Large intestine (tissue), 3 donors: ENCODE measurements at regions not wholly inside any gene's neighbourhood (a gene's known extent, or its start where the extent isn't known, plus 50 kb on each side); places are given as distances from the start of the nearest gene placed in this dataset.
"Not testable (repeated sequence)": the region's sequence is repeated elsewhere in the genome, so short reads cannot be mapped to it uniquely, and the experiment has no call there.

Experiments used
- DNase-seq, 2 donors: peaks; one replicate each; pipeline versions ENCODE4 v3.0.0 to v3.0.0-alpha.2; 2013
- H3K27ac ChIP-seq: one replicate; pipeline ENCODE4 v1.5.1; 2013; ENCODE audit warnings: low read length
- H3K27me3 ChIP-seq: 2 replicates; pipeline ENCODE4 v1.6.1; 2013; ENCODE audit warnings: low read length; ENCODE audit not compliant: control insufficient read depth, insufficient read depth
- H3K36me3 ChIP-seq: 2 replicates; pipeline ENCODE4 v1.6.1; 2013; ENCODE audit warnings: low read length; ENCODE audit not compliant: control insufficient read depth, insufficient read depth
- H3K4me1 ChIP-seq: one replicate; pipeline ENCODE4 v1.6.1; 2013; ENCODE audit warnings: low read length; ENCODE audit not compliant: control insufficient read depth, insufficient read depth
- H3K4me3 ChIP-seq: one replicate; pipeline ENCODE4 v1.5.1; 2013; ENCODE audit warnings: low read length
- H3K9me3 ChIP-seq: one replicate; pipeline ENCODE4 v1.6.1; 2013; ENCODE audit warnings: mild to moderate bottlenecking, low read depth, low read length, moderate library complexity; ENCODE audit not compliant: control insufficient read depth
- WGBS: methylation state at CpG from one replicate; pipeline ENCODE4 v1.1.5; 2013; ENCODE audit warnings: low lambda C conversion rate; ENCODE audit not compliant: insufficient coverage; 5-methylcytosine and 5-hydroxymethylcytosine counted together

DNA sequence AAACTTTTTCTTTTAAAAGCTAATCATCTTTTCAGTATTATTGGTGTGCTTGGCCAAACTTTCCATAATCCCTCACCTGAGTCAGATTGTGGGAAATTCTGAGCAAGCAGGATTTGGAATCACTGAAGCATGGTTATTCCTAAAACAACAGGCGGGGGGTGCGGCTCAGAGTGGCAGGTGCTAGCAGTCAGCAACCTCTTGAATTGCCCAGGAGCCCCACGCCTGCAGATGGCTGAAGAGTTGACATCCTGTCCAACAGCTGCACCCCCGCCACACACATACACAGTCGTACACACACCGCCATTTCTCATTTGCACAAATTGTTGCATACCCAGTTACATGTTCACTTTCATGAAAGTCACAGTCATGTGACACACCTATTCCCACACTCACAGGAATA is 96.6 kb downstream of the LHX2 start:
- no CpG with 5 or more reads among the region's 6 CpGs for WGBS
- H3K36me3 ChIP-seq, result no peaks in the 10 kb centered on the region
- H3K4me3 ChIP-seq, result no peak overlapping the region
- H3K4me1 ChIP-seq, result no peaks in the 10 kb centered on the region
- DNase-seq, result no peak
- peaks cover 5% of the 10 kb centered on the region for H3K27me3 ChIP-seq
- H3K27ac ChIP-seq, result no peak overlapping the region
- no peaks in the 10 kb centered on the region for H3K9me3 ChIP-seq

DNA sequence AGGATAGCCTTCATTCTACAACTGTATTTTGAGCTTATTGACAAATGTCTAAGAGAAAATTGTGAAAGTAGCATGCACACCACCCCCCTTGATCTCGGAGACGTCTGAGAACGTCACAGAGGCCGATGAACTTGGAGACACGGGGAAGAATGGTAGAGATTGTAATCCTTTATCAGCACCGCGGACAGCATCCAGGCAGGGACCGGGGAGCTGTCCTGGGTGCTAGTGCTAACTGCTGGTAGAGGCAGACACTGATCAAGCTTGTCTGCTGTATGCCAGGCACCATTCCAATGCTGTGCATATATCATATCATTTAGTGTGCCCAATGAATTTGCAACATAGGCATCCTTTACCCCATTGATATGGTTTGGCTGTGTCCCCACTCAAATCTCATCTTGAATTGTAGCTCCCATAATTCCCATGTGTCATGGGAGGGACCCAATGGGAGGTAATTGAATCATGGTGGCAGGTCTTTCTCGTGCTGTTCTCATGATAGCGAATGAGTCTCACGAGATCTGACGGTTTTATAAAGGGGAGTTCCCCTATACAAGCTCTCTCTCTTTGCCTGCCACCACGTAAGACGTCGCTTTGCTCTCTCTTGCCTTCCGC is 98.8 kb downstream of the LHX2 start:
- no peak overlapping the region for H3K4me3 ChIP-seq
- WGBS, result no CpG with 5 or more reads among the region's 16 CpGs
- H3K9me3 ChIP-seq, result no peaks in the 10 kb centered on the region
- H3K4me1 ChIP-seq, result no peaks in the 10 kb centered on the region
- no peak overlapping the region for H3K27ac ChIP-seq
- H3K36me3 ChIP-seq, result no peaks in the 10 kb centered on the region
- H3K27me3 ChIP-seq, result peaks cover 2% of the 10 kb centered on the region
- peak; percentile 40 to 53 for DNase-seq

DNA sequence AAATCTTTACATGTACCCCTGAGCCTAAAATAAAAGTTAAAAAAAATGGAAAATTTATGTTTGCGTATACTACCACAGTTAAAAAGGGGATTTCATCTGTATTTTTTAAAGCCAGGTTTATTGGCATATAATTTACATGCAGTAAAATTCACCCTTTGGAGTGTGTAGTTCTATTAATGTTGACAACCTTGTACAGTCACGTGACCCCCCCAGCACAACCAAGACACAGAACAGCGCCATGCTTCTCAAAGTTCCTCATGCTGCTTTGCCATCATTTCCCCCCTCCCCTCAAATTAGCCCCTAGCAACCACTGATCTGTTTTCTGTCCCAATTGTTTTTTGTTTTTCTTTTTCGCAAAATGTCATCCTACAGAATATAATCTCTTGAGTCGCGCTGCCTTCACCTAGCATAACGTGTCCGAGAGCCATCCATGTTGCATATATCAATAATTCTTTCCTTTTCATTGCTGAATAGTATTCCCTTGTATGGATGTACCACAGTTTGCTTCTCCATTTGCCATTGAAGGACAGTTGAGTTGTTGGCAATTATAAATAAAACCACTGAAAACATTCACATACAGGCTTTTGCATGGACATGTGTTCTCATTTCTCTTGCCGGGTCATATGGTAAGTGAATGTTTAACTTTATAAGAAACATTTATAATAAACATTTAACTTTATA is 105.3 kb downstream of the LHX2 start:
- peaks cover 4% of the 10 kb centered on the region for H3K9me3 ChIP-seq
- no peak for DNase-seq
- H3K4me1 ChIP-seq, result no peaks in the 10 kb centered on the region
- H3K27ac ChIP-seq, result no peak overlapping the region
- WGBS, result 81% methylated on average over 7 of the region's 9 CpGs
- H3K36me3 ChIP-seq, result no peaks in the 10 kb centered on the region
- H3K4me3 ChIP-seq, result no peak overlapping the region
- H3K27me3 ChIP-seq, result peaks cover 2% of the 10 kb centered on the region

DNA sequence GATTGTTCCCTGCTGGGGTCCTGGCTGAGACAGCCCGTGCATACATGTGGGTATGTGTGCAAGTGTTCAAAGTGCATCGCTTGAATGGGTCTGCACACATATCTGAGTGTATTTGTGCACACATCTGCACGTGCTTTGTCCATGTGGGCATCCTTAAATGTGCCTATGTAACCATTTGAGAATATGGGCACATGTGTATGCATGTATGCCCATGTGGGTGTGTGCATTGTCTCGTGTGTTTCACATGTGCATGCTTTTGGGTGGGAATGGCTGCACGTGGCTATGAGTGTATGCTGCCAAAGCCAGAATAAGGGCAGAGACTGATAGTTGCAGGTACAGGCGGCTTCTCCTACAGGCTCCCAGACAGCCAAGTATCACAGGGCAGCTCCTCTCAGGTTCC is 107.3 kb downstream of the LHX2 start:
- Histone ChIP-seq H3K4me1 (no peaks in the 10 kb centered on the region), H3K4me3 (no peak overlapping the region), H3K27me3 (no peaks in the 10 kb centered on the region), H3K9me3 (peaks cover 4% of the 10 kb centered on the region), H3K36me3 (no peaks in the 10 kb centered on the region), H3K27ac (no peak overlapping the region)
- WGBS, result no CpG with 5 or more reads among the region's 6 CpGs
- DNase-seq, result no peak

DNA sequence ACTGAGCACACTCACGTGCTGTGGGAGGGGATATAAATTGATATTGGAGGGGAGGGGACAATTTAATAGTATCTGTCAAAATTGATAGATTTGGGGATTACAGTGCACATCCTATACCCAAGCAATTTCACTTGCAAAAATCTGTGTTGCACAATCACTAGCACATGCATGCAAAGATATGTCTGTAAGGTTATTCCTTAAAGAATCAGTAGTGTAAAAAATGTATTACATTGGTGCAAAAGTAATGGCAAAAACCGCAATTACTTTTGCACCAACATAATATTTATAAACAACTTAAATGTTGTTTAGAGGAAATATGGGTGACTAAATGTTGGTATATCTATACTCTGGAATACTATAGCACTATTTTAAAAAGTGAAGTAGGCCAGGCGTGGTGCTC is 108.7 kb downstream of the LHX2 start:
- Histone ChIP-seq H3K27me3 (peaks cover 3% of the 10 kb centered on the region), H3K4me1 (no peaks in the 10 kb centered on the region), H3K27ac (no peak overlapping the region), H3K4me3 (no peak overlapping the region), H3K9me3 (peaks cover 4% of the 10 kb centered on the region), H3K36me3 (no peaks in the 10 kb centered on the region)
- DNase-seq, result no peak
- WGBS, result no CpG with 5 or more reads among the region's 3 CpGs

DNA sequence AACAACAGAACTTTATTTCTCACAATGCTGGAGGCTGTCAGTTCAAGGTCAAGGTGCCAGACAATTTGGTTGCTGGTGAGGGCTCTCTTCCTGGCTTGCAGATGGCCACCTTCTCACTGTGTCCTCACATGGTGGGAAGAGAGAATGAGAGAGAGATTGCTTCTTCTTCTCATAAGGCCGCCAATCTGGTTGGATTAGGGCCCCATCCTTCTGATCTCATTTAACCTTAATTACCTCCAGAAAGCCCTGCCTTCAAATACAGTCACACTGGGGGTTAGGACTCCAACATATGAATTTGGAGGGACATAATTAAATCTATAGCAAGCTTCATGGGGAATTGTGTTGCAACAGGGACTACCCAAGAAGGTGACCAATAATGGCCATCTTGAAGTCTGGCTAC is 110.2 kb downstream of the LHX2 start:
- Histone ChIP-seq H3K27me3 (peaks cover 10% of the 10 kb centered on the region), H3K4me1 (no peaks in the 10 kb centered on the region), H3K4me3 (no peak overlapping the region), H3K9me3 (peaks cover 3% of the 10 kb centered on the region), H3K36me3 (no peaks in the 10 kb centered on the region), H3K27ac (no peak overlapping the region)
- no peak for DNase-seq
- WGBS, result no CpG with 5 or more reads among the region's 1 CpG

DNA sequence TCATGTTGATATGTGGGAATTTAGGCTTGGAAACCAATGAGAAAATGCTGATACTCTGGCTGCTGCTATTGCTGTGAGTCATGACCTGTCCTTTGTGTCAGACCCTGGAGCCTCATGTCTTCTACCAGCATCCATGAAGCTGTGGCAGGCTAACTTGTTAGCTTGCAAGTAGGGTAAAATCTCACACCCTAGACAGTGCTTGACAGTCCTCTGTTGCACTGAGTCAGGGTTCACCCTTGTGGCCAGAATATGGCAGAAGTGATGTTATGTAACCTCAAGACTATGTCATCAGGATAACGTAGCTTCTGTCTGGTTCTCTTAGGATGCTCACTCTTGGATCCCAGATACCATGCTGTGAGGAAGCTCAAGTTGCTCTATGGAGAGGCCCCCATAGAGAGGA is 110.8 kb downstream of the LHX2 start:
- Histone ChIP-seq H3K4me3 (no peak overlapping the region), H3K4me1 (no peaks in the 10 kb centered on the region), H3K27me3 (peaks cover 12% of the 10 kb centered on the region), H3K27ac (no peak overlapping the region), H3K9me3 (no peaks in the 10 kb centered on the region), H3K36me3 (no peaks in the 10 kb centered on the region)
- WGBS, result no CpG with 5 or more reads among the region's 1 CpG
- DNase-seq, result no peak

DNA sequence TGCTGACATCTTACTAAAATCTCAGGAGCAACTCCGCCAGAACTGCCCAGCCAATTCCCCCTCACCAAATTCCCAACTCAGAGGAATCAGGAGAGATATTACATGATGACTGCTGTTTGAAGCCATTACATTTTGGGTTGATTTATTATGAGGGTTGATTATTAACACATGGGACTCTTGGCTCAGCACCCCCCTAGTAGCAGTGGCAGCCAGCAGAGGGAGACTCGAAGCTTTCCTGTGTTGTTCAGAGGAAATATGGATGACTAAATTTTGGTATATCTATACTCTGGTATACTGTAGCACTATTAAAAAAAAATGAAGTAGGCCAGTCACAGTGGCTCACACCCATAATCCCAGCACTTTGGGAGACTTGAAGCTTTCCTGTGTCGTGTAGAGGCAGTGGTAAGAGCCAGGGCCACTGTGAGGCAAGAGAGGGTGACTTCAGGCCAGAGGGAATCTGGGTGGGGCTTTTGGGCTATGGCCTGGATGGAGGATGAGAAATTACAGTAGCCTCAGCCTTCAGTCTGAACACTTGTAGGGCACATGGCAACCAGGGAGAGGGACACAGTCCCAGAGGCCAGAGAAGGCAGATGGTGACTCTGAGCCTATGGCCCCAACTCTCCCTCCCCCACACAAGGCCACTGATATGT is 111.4 kb downstream of the LHX2 start:
- H3K36me3 ChIP-seq, result no peaks in the 10 kb centered on the region
- no peaks in the 10 kb centered on the region for H3K9me3 ChIP-seq
- peaks cover 13% of the 10 kb centered on the region for H3K27me3 ChIP-seq
- no peak overlapping the region for H3K4me3 ChIP-seq
- DNase-seq, result no peak
- no CpG with 5 or more reads among the region's 3 CpGs for WGBS
- no peak overlapping the region for H3K27ac ChIP-seq
- H3K4me1 ChIP-seq, result no peaks in the 10 kb centered on the region

DNA sequence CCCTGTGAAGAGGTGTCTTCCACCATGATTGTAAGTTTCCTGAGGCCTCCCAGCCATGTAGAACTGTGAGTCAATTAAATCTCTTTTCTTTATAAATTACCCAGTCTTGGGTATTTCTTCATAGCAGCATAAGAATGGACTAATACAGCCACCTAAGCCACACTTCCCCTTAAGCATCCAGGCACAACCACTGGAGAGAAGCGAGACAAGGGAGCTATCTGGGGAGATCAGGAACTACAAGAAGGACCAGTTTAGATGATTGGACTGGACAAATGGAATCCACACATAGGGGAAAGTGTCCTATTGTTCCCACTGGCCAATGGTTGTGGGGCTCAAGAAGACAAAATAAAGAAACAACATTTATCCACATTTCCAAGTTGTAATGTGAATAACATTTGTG is 112.1 kb downstream of the LHX2 start:
- no CpG with 5 or more reads among the region's 1 CpG for WGBS
- peaks cover 13% of the 10 kb centered on the region for H3K27me3 ChIP-seq

DNA sequence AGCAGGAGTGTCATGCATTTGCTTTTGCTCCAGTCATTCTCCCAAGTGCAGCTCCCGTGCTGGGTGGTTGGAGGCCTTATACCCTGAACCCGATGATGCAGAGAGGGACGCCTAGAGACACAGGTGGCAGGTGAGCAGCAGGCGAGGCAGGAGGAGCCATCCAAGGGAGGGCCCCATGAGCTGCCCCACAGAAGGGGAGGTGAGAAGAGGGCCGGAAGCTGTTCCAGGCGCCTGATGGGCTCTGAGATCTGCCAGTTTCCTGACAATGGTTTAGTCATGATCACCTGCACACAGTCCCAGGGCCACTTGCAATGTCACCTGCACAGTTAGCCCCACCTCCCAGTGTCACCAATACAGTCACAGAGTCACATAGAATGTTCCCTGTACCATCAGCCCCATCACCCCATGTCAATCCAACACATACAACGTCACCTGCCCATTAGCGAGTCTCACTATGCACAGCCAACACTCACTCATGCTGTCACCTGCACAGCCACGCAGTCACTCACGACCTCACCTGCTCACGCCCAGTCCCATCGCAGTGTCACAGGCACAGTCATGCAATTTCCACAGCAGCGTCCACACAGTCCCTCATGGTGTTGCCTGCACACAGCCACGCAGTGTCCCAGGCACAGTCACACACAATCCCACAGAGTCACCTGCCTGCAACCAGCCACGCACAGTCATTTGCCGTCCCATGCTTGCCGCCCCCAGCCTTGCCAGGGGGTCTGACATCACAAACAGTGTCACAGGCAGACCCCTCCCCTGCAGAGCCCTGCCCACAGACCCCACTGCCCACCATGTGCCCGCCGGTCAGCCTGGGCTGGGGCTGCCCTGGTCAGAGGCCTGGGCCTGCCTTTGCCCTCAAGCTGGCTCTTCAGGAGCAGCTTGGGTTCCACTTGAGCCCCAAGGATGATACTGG is 113.4 kb downstream of the LHX2 start:
- Histone ChIP-seq H3K36me3 (no peaks in the 10 kb centered on the region), H3K4me3 (no peak overlapping the region), H3K9me3 (no peaks in the 10 kb centered on the region), H3K27me3 (peaks cover 13% of the 10 kb centered on the region), H3K4me1 (no peaks in the 10 kb centered on the region), H3K27ac (no peak overlapping the region)
- no peak for DNase-seq
- WGBS, result no CpG with 5 or more reads among the region's 19 CpGs

More for the DNA sequence above, 112.1 kb downstream of the LHX2 start:
- not testable (repeated sequence) for H3K27ac ChIP-seq, H3K9me3 ChIP-seq, H3K4me1 ChIP-seq, DNase-seq, H3K36me3 ChIP-seq, H3K4me3 ChIP-seq
